NOMO-1 (cell line): ENCODE measurements at regions not wholly inside any gene's neighbourhood (a gene's known extent, or its start where the extent isn't known, plus 50 kb on each side); places are given as distances from the start of the nearest gene placed in this dataset.

Source experiments
- DNase-seq, 2 experiments: peaks; one replicate each; lab custom pipeline; 2025; ENCODE audit not compliant: unreplicated experiment in 2 of 2; lab: John Stamatoyannopoulos, UW

- DNase-seq, result peak in 1 of 2 experiments; percentile 45
These were observed 58.9 kb upstream of the FAM20C start for GRCh38 chr7:133470-133869.

GRCh38 chr7:134029-134428 is 58.3 kb upstream of the FAM20C start:
- DNase-seq, result no peak

GRCh38 chr7:134561-135256 is 57.7 kb upstream of the FAM20C start:
- DNase-seq, result no peak

GRCh38 chr7:135257-135653 is 57.1 kb upstream of the FAM20C start:
- DNase-seq, result no peak

GRCh38 chr7:135731-136645 is 56.4 kb upstream of the FAM20C start:
- DNase-seq, result no peak

- peak; percentile 19 to 28 for DNase-seq
These were observed 55.1 kb upstream of the FAM20C start for GRCh38 chr7:137094-137891.

GRCh38 chr7:139131-139530 is 53.2 kb upstream of the FAM20C start:
- DNase-seq, result no peak

- DNase-seq, result no peak
These were observed 52.7 kb upstream of the FAM20C start for GRCh38 chr7:139561-140243.

- no peak for DNase-seq
These were observed 51.4 kb upstream of the FAM20C start for GRCh38 chr7:140996-141395.

- no peak for DNase-seq
These were observed 50.0 kb upstream of the FAM20C start for GRCh38 chr7:142248-142941.
